K562 (cell line): ENCODE measurements at regions not wholly inside any gene's neighbourhood (a gene's known extent, or its start where the extent isn't known, plus 50 kb on each side); places are given as distances from the start of the nearest gene placed in this dataset.

Experiments used
- ATAC-seq: fragments of 200-7000 bp; cut with Tn5 transposase; 3 replicates; pipeline ENCODE4 v1.9.1; 2020; ENCODE audit warnings: moderate library complexity
- BruUV-seq: library from RNA; stranded (reverse); fragments of 400-500 nt; replicated peaks from 2 replicates; lab custom pipeline; 2021; lab: Mats Ljungman, UMichigan
- CTCF ChIA-PET: fragments of 300-600 bp; formaldehyde crosslinking; extraction: SDS; loops from one replicate; lab custom pipeline; 2021; ENCODE audit warnings: low intra/inter-chr PET ratio; lab: Yijun Ruan, JAX
- POLR2A ChIA-PET: fragments of 300-600, 350-650 bp; sonication (Branson Sonifier 250); formaldehyde crosslinking; extraction: SDS; loops from one replicate; lab custom pipeline; 2021; ENCODE audit warnings: antibody characterized with exemption, inconsistent platforms; lab: Yijun Ruan, JAX
- DNase-seq, 4 experiments: peaks; one replicate each; pipeline versions ENCODE4 v3.0.0 to v3.0.0-alpha.2; 2011 to 2018; ENCODE audit warnings: low spot score in 3 of 4, mixed read lengths in 3 of 4; ENCODE audit errors: extremely low read depth in 1 of 4
- FAIRE-seq: peaks from 2 replicates; lab custom pipeline; 2011; peaks lifted over from hg19 to GRCh38; lab: Jason Lieb, UNC
- H2AFZ ChIP-seq: 2 replicates; pipeline ENCODE4 v1.6.0; 2011; ENCODE audit warnings: low read depth, low read length, control low read depth, inconsistent platforms
- H3K27ac ChIP-seq: fragments of 200-600 bp; 3 replicates; pipeline ENCODE4 v1.8.0; 2011; ENCODE audit warnings: low read depth, mild to moderate bottlenecking, control low read depth, inconsistent platforms, low read length, moderate library complexity, mixed read lengths; ENCODE audit errors: extremely low read depth
- H3K27me3 ChIP-seq, 2 experiments: fragments of 300-600 bp in 1 of 2; 2 replicates in 1 of 2; 3 replicates in 1 of 2; pipeline versions ENCODE4 v1.6.0 to v1.8.0; 2011; ENCODE audit warnings: inconsistent platforms in 2 of 2, low read length in 2 of 2, mild to moderate bottlenecking in 1 of 2, mixed read lengths in 1 of 2, moderate library complexity in 1 of 2; ENCODE audit not compliant: control insufficient read depth in 2 of 2, insufficient read depth in 2 of 2
- H3K36me3 ChIP-seq: fragments of 300-600 bp; 3 replicates; pipeline ENCODE4 v1.8.0; 2011; ENCODE audit warnings: mild to moderate bottlenecking, low read length, inconsistent platforms; ENCODE audit not compliant: control insufficient read depth, insufficient read depth
- H3K4me1 ChIP-seq, 2 experiments: fragments of 200-600 bp in 1 of 2; replicated peaks in 1 of 2; 2 replicates in 1 of 2; 3 replicates in 1 of 2; pipeline versions ENCODE4 v1.5.1 to v1.8.0; 2011; ENCODE audit warnings: inconsistent platforms in 2 of 2, low read length in 2 of 2, mild to moderate bottlenecking in 1 of 2, mixed read lengths in 1 of 2, moderate library complexity in 1 of 2; ENCODE audit not compliant: control insufficient read depth in 2 of 2, insufficient read depth in 2 of 2
- H3K4me2 ChIP-seq: 2 replicates; pipeline ENCODE4 v1.6.1; 2011; ENCODE audit warnings: low read length, control low read depth, inconsistent platforms, mixed read lengths; ENCODE audit not compliant: insufficient read depth
- H3K4me3 ChIP-seq: fragments of 200-600 bp; sonication (generic), shearing (Covaris generic); 2 replicates; pipeline ENCODE4 v1.5.1; 2016; ENCODE audit warnings: control low read depth, inconsistent platforms
- H3K79me2 ChIP-seq: fragments of 200-600 bp; 3 replicates; pipeline ENCODE4 v1.8.0; 2011; ENCODE audit warnings: low read length, inconsistent platforms; ENCODE audit not compliant: control insufficient read depth, insufficient read depth
- H3K9ac ChIP-seq, 2 experiments: 2 replicates each; pipeline versions ENCODE4 v1.6.0 to v1.6.1; 2011; ENCODE audit warnings: low read depth in 2 of 2, low read length in 2 of 2, control low read depth in 1 of 2, inconsistent platforms in 1 of 2, mild to moderate bottlenecking in 1 of 2, mixed read lengths in 1 of 2; ENCODE audit not compliant: insufficient read depth in 1 of 2
- H3K9me1 ChIP-seq: one replicate; pipeline ENCODE4 v1.6.0; 2011; ENCODE audit warnings: inconsistent platforms, mild to moderate bottlenecking, low read length, moderate library complexity; ENCODE audit not compliant: control insufficient read depth, insufficient read depth
- H3K9me3 ChIP-seq: replicated peaks from 2 replicates; pipeline ENCODE4 v1.5.1; 2011; ENCODE audit warnings: low read depth, low read length, inconsistent platforms; ENCODE audit not compliant: control insufficient read depth, insufficient read depth
- H4K20me1 ChIP-seq: replicated peaks from 2 replicates; pipeline ENCODE4 v1.6.1; 2011; ENCODE audit warnings: low read length, inconsistent platforms, mixed read lengths; ENCODE audit not compliant: control insufficient read depth, insufficient read depth
- NCOA1 ChIP-seq: fragments of 450-650 bp; IDR thresholded peaks from 2 replicates; pipeline ENCODE4 v1.6.1; 2016; ENCODE audit warnings: low read depth
- WGBS: fragments of 100-300 bp; shearing (Covaris generic); methylation state at CpG from one replicate; pipeline ENCODE4 v1.1.6; 2016; ENCODE audit warnings: low coverage, mixed read lengths; ENCODE audit not compliant: insufficient coverage; ENCODE audit errors: missing lambda C conversion rate; 5-methylcytosine and 5-hydroxymethylcytosine counted together
- in situ Hi-C: fragments of 300-500 bp; cut with MboI; formaldehyde crosslinking; loops from 4 replicates; pipeline ENCODE4 v1.15.0; 2018; ENCODE audit warnings: inconsistent platforms, mixed read lengths
- intact Hi-C: fragments of 100-400 bp; cut with micrococcal nuclease; formaldehyde crosslinking; loops from 2 replicates; pipeline ENCODE4 v1.14.2; 2022
- TF ChIP-seq, protein P1 (sequence below), 2 experiments: fragments of 450-650 bp; formaldehyde crosslinking in 1 of 2; IDR thresholded peaks; 2 replicates each; pipeline versions ENCODE4 v1.4.0 to v1.6.1; 2014 to 2020; ENCODE audit warnings: mild to moderate bottlenecking in 2 of 2, borderline replicate concordance in 1 of 2, low read depth in 1 of 2
- TF ChIP-seq, protein P2 (sequence below), 2 experiments: fragments of 450-650 bp in 1 of 2; sonication (generic) in 1 of 2; formaldehyde crosslinking in 1 of 2; IDR thresholded peaks; 2 replicates each; pipeline versions ENCODE4 v1.7.1 to v1.9.0; 2016 to 2022; ENCODE audit warnings: inconsistent platforms in 1 of 2, mild to moderate bottlenecking in 1 of 2, missing genetic modification reagents in 1 of 2

DNA sequence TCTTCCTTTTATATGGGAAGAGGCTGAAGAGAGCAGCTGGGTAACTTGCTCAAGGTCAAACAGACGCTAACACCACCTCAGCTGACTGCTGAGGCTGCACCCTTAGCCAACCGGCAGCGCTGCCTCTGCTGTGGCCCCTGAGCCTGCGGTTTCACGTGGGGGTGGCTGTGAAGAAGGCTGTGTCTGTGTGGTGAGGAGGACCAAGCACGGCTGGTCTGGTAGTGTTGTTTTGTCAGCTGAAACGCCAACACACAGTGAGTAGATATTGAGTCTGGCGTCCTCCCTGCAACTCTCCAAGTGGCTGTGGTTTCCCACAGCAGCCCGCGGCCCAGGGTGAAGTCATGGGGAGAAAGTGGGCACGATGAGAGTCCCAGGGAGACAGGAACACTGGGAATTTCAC lies 69.6 kb downstream of the THNSL2 start (continued):
- TF ChIP-seq, protein P1, sequence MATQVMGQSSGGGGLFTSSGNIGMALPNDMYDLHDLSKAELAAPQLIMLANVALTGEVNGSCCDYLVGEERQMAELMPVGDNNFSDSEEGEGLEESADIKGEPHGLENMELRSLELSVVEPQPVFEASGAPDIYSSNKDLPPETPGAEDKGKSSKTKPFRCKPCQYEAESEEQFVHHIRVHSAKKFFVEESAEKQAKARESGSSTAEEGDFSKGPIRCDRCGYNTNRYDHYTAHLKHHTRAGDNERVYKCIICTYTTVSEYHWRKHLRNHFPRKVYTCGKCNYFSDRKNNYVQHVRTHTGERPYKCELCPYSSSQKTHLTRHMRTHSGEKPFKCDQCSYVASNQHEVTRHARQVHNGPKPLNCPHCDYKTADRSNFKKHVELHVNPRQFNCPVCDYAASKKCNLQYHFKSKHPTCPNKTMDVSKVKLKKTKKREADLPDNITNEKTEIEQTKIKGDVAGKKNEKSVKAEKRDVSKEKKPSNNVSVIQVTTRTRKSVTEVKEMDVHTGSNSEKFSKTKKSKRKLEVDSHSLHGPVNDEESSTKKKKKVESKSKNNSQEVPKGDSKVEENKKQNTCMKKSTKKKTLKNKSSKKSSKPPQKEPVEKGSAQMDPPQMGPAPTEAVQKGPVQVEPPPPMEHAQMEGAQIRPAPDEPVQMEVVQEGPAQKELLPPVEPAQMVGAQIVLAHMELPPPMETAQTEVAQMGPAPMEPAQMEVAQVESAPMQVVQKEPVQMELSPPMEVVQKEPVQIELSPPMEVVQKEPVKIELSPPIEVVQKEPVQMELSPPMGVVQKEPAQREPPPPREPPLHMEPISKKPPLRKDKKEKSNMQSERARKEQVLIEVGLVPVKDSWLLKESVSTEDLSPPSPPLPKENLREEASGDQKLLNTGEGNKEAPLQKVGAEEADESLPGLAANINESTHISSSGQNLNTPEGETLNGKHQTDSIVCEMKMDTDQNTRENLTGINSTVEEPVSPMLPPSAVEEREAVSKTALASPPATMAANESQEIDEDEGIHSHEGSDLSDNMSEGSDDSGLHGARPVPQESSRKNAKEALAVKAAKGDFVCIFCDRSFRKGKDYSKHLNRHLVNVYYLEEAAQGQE (IDR thresholded peaks at IDR 0.05; ENCODE audit: borderline replicate concordance): no peak
- TF ChIP-seq, protein P1 (CRISPR knock-in tag; IDR thresholded peaks at IDR 0.05; ENCODE audit: low read depth): no peak
- TF ChIP-seq NCOA1: no peak

DNA sequence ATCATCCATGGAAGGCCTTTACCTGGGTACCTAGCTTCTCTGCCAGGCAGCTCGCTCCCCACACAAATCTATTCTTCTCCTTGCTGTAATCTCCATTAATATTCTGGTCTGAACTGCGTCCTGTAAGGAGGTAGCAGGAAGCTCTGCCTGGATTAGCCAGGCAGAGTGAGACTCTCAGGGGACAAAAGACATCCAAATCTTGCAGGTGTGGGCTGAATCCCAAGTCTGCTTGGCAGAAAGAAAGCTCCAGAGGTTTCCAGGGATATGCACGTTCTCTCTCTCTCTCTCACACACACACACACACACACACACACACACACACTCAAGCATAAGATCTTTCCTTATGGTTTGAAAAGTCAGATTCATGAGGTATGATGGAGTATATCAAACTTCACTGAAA lies 66.5 kb downstream of the THNSL2 start:
- Histone ChIP-seq H3K9me1 (no peaks in the 10 kb centered on the region), H3K27me3 (peaks cover 0 to 8% of the 10 kb centered on the region in 2 experiments; a peak in 2 of 5 replicates), H2AFZ (no peak overlapping the region), H3K4me2 (no peak overlapping the region), H3K4me3 (no peak overlapping the region), H3K9ac (no peak overlapping the region), H4K20me1 (no peaks in the 10 kb centered on the region), H3K27ac (no peak overlapping the region), H3K36me3 (no peaks in the 10 kb centered on the region), H3K79me2 (no peaks in the 10 kb centered on the region), H3K4me1 (peaks cover 0 to 5% of the 10 kb centered on the region in 2 experiments; a peak in 2 of 5 replicates), H3K9me3 (no peaks in the 10 kb centered on the region)
- ChIA-PET POLR2A (no interaction called here), CTCF (no interaction called here)
- FAIRE-seq (no peak), DNase-seq (no peak), ATAC-seq (no peak)
- in situ Hi-C loops: no loop called here
- 3% methylated on average over 2 of the region's 3 CpGs for WGBS
- BruUV-seq: no TSS peak
- intact Hi-C loops: no loop called here
- TF ChIP-seq, protein P2, sequence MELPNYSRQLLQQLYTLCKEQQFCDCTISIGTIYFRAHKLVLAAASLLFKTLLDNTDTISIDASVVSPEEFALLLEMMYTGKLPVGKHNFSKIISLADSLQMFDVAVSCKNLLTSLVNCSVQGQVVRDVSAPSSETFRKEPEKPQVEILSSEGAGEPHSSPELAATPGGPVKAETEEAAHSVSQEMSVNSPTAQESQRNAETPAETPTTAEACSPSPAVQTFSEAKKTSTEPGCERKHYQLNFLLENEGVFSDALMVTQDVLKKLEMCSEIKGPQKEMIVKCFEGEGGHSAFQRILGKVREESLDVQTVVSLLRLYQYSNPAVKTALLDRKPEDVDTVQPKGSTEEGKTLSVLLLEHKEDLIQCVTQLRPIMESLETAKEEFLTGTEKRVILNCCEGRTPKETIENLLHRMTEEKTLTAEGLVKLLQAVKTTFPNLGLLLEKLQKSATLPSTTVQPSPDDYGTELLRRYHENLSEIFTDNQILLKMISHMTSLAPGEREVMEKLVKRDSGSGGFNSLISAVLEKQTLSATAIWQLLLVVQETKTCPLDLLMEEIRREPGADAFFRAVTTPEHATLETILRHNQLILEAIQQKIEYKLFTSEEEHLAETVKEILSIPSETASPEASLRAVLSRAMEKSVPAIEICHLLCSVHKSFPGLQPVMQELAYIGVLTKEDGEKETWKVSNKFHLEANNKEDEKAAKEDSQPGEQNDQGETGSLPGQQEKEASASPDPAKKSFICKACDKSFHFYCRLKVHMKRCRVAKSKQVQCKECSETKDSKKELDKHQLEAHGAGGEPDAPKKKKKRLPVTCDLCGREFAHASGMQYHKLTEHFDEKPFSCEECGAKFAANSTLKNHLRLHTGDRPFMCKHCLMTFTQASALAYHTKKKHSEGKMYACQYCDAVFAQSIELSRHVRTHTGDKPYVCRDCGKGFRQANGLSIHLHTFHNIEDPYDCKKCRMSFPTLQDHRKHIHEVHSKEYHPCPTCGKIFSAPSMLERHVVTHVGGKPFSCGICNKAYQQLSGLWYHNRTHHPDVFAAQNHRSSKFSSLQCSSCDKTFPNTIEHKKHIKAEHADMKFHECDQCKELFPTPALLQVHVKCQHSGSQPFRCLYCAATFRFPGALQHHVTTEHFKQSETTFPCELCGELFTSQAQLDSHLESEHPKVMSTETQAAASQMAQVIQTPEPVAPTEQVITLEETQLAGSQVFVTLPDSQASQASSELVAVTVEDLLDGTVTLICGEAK (IDR thresholded peaks at IDR 0.05): no peak
- TF ChIP-seq, protein P2 (CRISPR knock-in tag; IDR thresholded peaks at IDR 0.05): no peak
